COLO668 (cell line): ENCODE measurements at regions not wholly inside any gene's neighbourhood (a gene's known extent, or its start where the extent isn't known, plus 50 kb on each side); places are given as distances from the start of the nearest gene placed in this dataset.

Source experiments
- DNase-seq: peaks from one replicate; lab custom pipeline; 2025; ENCODE audit not compliant: unreplicated experiment; lab: John Stamatoyannopoulos, UW

- no peak for DNase-seq
These were observed 56.5 kb upstream of the CNTN6 start for GRCh38 chr3:1036207-1036826.

GRCh38 chr3:1037631-1038030, 55.2 kb upstream of the CNTN6 start:
- no peak for DNase-seq
